GM12865 (cell line): ENCODE measurements at regions not wholly inside any gene's neighbourhood (a gene's known extent, or its start where the extent isn't known, plus 50 kb on each side); places are given as distances from the start of the nearest gene placed in this dataset.

Experiments
- DNase-seq: peaks from one replicate; pipeline ENCODE4 v3.0.0; 2010; ENCODE audit warnings: low read depth
- H3K4me3 ChIP-seq: 2 replicates; pipeline ENCODE4 v1.5.1; 2011; ENCODE audit warnings: mild to moderate bottlenecking, low read depth, low read length, control low read depth
- TF ChIP-seq, protein P1 (sequence below): IDR thresholded peaks from 2 replicates; pipeline ENCODE4 v1.5.1; 2011; ENCODE audit warnings: low read length, control low read depth, low read depth, inconsistent platforms; ENCODE audit not compliant: insufficient read depth; ENCODE audit errors: missing control alignments

DNA sequence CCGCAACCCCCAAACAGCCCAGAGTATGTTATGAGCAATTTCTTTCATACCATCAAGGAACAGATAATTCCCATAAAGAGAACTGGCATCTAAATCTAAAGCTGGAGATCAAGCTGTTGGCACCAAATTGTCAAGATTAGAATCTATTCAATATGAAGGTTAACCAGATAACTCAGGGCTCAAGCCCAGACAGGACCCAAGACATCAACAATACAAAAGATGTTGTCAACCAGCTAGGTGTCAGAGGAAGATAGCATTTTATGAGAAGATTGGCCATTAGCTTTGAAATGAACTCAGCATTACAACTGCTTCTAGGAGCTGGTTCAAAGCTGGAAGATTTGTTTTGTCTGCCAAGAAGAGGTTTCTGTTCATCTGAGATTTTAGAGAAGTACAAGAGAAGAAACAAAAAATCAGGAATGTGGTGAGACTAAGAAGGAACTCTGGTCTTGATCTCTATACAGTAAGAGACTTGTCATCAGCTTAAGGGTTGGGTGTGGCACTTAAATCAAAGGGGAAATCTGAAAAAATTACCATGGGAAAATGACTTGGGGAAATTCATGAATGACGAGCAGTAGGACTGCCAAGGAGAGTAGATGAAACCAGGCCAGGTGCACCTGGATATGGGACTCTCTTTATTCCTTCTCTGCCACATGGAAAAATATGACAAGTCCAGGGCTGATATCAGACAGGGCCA is 64.2 kb upstream of the COX10 start:
- DNase-seq, result no peak
- H3K4me3 ChIP-seq, result no peak overlapping the region
- TF ChIP-seq, protein P1, sequence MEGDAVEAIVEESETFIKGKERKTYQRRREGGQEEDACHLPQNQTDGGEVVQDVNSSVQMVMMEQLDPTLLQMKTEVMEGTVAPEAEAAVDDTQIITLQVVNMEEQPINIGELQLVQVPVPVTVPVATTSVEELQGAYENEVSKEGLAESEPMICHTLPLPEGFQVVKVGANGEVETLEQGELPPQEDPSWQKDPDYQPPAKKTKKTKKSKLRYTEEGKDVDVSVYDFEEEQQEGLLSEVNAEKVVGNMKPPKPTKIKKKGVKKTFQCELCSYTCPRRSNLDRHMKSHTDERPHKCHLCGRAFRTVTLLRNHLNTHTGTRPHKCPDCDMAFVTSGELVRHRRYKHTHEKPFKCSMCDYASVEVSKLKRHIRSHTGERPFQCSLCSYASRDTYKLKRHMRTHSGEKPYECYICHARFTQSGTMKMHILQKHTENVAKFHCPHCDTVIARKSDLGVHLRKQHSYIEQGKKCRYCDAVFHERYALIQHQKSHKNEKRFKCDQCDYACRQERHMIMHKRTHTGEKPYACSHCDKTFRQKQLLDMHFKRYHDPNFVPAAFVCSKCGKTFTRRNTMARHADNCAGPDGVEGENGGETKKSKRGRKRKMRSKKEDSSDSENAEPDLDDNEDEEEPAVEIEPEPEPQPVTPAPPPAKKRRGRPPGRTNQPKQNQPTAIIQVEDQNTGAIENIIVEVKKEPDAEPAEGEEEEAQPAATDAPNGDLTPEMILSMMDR, result no peak

DNA sequence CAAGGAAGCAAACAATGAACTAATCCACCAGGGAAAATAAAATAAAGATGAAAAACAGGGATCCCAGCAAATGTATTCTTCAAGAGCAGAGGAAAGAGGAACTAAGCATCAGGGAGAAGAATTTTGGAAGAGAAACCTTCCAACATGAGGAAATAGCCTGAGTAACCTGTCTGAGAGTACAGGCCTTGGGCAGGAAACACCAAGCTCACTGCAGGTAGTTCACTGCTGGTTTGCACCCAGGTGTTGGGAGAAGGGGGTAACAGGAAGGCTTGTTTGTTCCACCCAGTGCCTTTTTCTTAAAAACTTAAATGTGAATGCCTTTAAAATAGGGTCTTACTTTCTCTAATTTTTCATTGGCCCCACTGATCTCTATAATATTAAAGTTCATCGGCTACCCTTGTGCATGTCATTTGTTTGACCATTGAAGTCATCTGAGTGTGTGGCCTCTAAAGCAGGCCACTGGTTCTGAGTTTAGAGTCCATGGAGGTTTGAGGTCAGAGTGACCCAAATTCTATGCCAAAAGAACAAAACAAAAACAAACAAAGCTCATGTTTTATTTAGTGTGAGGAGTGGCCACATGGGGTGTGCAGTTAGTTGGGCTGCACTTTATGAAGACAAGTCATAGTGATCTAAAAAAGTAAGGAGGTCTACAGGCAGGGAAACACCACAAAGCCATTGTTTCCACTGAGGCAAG is 62.9 kb upstream of the COX10 start:
- no peak overlapping the region for H3K4me3 ChIP-seq
- TF ChIP-seq, protein P1, result no peak
- no peak for DNase-seq

DNA sequence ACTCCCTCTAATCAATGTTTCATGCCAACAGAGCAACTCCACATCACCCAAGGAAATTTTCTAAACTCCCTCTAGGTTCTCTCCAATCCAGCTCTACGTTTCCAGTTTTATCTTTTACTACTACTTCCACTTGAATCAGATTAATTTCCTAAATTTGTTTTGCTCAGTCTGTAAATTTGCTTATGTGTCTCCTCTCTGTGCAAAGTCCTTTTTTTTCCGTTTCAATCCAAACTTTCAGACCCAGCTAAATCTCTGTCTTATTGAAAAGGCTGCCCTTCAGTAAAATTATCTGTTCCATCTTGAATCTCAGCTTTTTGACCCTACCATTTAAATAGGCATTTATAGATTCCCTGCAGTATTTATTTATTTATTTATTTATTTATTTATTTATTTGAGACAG is 61.4 kb upstream of the COX10 start:
- TF ChIP-seq, protein P1, result no peak
- DNase-seq, result no peak
- H3K4me3 ChIP-seq, result no peak overlapping the region

DNA sequence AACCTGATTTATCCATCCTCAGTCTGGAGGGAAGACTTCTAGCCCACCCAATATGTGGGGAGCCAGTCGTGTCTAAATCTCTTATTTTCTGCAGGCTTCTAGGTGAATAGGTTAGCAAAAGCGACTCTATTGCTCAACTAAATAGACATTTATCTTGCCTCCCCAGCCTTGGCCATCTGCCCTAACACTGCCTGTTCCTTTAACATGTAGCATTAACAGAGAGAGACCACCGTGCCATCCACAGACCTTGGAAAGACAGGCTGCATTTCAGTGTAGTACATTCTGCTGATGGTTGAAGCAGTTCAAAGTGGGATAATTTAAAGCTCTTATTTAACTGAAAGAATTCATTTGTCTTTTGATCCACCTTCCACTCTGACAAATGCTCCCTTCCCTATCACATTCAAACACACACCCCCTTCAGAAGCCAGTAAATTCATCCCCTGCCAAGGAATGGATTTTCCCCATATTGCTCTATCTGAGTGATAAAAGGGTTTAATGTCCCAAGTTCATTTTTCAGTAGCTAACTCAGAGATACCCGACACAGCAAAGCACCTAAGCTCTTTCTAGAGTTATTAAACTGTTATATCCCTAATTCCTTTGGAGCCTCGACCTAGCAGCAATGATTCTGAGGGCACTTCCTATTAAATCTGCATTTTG is 58.1 kb upstream of the COX10 start:
- H3K4me3 ChIP-seq, result no peak overlapping the region
- TF ChIP-seq, protein P1, result no peak
- DNase-seq, result no peak

DNA sequence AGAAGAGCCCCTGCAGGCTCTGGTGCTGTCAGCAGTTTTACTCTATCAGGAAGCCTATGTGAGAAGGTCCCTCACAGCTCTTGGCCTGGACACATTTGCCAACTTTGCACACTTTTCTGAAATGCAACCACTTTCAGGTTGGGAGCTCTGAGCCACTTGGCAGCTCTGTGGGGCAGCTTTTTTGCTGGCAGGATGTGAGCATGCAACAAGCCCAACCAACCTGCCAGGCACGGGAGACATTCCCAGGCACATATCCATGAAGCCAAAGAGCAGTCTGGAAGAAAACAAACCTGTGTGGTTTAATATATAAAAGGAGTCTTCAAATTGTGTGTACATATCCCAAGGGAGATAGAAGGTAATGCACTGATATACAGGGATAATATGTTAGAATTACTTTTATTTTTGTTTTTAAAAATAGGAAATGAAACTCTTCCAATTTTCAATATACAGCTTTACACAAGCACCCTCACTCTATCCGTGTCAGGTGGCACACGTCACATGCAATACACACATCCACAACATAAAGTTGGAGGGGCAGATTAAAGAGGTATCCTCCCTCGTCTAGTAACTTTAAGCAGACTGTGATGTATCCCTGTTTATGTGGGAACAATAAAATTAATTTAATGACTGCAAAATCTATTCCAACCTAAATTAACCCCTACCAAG is 57.4 kb upstream of the COX10 start:
- no peak overlapping the region for H3K4me3 ChIP-seq
- no peak for DNase-seq
- TF ChIP-seq, protein P1, result no peak

DNA sequence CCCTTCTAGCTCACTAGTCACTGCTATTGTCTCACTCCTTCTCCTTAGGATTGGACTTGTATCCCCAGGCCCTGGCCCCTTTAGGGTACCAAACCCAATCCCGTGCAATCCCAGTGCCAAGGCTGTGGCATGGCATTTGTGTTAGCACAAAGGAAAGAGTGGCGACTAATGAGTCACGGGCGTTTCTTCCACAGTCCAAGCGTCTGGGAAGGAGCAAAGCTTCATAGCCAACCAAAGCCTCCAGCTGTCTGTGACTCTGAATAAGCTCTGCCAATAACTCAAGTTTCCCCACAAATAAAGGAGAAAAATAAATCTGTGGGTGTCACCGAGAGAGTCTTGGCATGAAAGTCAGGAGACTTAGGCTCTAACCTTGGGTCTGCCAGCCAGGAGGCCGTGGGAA is 54.6 kb upstream of the COX10 start:
- TF ChIP-seq, protein P1, result no peak
- no peak overlapping the region for H3K4me3 ChIP-seq
- DNase-seq, result no peak
